NCI-H1694 treated with DMSO at 0.1 percent for 48 hours (cell line): ENCODE measurements at regions not wholly inside any gene's neighbourhood (a gene's known extent, or its start where the extent isn't known, plus 50 kb on each side); places are given as distances from the start of the nearest gene placed in this dataset.

Experiments
- DNase-seq: peaks from one replicate; lab custom pipeline; 2025; lab: John Stamatoyannopoulos, UW

GRCh38 chr2:121897335-121897970, 142.0 kb downstream of the TSN start:
- DNase-seq: peak; percentile 42

DNA sequence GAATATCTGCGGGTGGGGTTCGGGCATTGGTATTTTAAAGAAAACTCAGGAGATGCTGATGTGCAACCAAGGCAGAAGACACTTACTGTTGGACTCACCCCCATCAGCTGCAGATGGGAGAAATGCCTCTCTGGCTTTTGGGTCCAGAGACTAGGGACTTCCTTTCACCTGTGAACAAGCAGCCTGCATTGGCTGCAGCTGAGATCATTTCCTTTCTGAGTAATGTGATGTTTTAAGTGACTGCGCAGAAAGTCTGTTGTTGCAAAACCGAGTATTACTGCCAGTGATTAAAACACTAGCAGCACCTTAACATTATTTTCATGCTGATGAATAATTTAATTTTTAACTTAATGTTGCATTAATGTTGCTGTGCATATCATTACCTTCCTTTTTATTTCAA, 143.0 kb downstream of the TSN start:
- no peak for DNase-seq

GRCh38 chr2:121900391-121900790, 144.9 kb downstream of the TSN start:
- no peak for DNase-seq

DNA sequence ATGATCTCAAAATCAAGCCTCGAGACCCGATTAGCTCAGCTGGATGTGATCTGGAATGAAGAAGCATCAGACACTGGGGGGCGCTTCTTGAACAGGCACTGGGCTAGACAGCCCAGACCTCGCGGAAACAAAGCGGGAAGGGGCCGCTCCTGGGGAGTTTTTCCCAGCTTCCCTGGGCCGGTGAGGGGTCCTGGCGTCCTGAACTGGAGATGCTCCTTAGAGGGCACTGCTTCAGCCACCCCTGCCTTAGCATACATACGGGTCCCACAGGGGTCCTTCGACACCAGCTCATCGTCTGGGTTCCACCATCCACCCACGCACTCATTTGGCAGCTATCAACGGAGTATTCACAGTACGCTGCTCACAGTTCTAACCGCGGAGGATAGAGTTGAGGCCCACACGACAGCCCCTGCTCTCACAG, 146.7 kb downstream of the TSN start:
- DNase-seq: peak; percentile 83

GRCh38 chr2:121902616-121903015, 147.2 kb downstream of the TSN start:
- DNase-seq: no peak

DNA sequence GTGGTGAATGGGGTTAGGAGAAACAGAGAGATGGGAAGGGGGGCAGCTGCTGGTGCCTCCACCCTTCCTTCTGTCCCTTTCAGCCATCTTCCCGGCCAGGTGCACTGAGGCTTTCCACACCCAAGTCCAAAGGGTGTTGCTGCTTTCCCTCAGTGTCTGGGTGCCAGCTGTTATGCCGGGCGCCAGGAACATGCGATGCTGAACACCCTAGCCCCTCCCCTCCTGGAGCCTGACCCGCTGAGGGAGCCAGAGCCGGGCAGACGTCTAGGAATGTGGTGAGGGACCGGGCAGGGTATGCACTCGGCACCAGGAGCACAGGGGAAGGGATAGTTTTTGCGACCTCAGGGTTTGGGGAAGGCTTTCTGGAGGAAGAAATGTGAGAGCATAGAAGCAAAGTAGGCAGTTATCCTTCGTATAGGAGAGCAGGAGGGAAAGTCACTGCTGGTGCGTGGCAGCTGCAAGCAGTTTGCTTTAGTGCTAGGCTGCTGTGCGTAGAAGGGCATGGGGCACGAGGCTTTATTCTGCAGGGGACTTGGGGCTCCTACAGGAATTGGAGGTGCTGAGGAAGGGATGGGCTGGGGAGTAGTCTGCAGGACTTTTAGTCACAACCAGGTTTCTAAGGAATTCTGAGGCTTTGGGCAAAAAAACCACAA, 147.7 kb downstream of the TSN start:
- peak; percentile 60 for DNase-seq

DNA sequence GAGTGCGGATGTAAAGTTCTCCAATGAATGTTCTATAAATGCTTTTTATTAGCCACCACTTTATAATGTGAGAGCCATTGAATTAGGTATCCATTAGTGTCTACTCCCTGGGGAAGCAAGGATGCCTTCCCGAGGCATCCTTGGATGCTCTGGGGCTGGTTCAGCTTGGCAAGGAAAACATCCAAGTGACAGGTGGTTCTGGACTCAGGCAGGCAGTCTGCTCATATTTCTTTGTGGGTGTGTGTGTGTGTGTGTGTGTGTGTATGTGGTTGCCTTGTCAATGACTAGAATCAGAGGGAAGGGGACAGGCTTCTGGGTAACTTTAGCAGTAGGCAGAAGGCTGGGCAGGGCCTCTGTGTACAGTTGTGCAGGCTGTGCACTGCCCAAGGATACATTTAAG, 149.2 kb downstream of the TSN start:
- DNase-seq: peak; percentile 48

DNA sequence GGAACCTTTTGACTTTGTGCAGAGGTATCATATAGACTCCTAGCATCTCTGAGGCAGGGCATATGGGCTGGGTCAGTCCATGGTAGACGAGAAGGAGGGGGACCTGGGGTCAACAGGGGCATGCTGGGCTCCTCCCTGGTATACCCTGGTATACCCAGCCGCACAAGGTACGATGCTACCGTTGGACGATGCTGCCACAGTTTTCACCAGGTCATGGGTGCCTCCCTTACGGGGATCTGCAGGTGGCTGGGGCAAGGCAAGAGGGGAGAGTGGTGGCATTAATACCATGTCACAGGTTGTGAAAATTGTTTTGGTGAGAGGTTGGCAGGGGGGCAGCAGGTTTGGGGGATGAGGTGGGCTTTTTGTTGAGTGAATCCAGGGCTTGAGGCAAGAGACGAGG, 149.8 kb downstream of the TSN start:
- no peak for DNase-seq

DNA sequence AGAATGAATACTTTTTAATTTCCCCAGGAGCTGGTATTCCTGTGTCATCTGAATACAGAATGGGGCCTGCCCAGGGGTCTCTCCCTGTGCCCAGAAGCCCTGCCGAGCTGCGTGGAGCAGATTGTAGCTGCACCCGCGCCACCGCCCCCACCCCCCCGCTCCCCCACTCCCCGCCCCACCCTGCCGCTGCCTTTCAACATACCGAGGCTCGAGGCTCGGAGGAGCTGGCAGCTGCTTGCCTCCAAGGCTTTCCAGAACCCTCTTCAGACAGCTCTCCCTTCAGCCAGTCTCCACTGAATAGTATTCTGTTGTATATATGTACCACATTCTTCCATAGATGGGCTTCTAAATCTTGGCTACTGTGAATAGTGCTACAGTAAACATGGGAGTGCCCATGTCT, 150.7 kb downstream of the TSN start:
- no peak for DNase-seq

- DNase-seq: peak; percentile 91
Observed at GRCh38 chr2:121907928-121908327, 152.5 kb downstream of the TSN start.

- DNase-seq: no peak
Observed at GRCh38 chr2:121910139-121910538, 154.7 kb downstream of the TSN start.

GRCh38 chr2:121911036-121911435, 155.6 kb downstream of the TSN start:
- DNase-seq: no peak

- DNase-seq: no peak
Observed at GRCh38 chr2:121917143-121917542, 161.7 kb downstream of the TSN start.

GRCh38 chr2:121918231-121918630, 162.8 kb downstream of the TSN start:
- no peak for DNase-seq

GRCh38 chr2:121919803-121920202, 164.4 kb downstream of the TSN start:
- DNase-seq: no peak

DNA sequence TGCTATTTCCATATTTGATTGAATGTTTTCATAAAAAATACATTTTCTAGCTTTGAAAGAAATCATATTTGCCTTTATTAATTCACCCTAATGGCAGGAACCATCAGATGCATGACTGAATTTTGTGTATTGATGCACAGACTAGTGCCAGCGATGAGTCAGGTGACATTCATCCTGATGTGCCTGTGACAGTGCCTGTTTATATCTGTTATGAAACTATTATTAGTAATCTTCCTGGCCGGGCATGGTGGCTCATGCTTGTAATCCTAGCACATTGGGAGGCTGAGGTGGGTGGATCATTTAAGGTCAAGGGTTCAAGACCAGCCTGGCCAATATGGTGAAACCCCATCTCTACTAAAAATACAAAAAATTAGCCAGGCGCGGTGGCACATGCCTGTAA, 170.0 kb downstream of the TSN start:
- DNase-seq: no peak

DNA sequence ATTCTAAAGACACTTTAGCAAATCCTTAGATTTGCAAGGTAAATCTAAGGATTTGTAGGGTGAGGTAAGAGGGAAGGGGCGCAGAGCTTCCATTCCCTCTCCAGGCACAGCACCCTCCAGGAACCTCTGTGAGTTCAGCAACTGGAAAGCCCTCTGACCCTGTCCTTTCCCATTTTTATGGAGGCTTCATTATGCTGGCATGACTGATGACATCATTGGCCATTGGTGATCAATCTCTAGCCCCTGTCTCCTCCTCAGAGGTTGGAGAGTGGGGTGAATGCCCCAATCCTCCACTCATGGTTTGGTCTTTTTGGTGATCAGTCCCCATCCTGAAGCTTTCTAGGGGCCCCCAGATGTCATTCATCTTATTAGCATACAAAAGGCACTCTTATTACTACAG, 187.8 kb downstream of the TSN start:
- DNase-seq: no peak

GRCh38 chr2:121944072-121944831, 188.8 kb downstream of the TSN start:
- no peak for DNase-seq

DNA sequence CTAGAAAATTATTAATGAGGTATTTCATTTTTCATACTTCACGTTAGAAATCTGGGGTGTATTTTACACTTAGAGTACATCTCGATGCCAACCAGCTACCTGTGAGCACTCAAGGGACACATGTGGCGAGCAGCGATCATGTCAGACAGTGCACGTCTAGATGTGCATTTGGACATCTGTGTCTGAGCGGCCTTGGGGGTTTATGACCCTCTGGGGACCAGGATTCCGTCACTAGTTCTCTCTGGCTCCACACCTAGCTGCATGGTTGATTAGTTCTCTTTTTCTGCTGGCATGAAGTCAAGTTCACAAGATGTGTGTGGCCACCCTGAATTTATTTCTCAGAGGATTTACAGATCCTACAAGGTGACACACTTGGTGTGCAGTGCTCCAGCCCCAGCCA, 192.2 kb downstream of the TSN start:
- DNase-seq: no peak

DNA sequence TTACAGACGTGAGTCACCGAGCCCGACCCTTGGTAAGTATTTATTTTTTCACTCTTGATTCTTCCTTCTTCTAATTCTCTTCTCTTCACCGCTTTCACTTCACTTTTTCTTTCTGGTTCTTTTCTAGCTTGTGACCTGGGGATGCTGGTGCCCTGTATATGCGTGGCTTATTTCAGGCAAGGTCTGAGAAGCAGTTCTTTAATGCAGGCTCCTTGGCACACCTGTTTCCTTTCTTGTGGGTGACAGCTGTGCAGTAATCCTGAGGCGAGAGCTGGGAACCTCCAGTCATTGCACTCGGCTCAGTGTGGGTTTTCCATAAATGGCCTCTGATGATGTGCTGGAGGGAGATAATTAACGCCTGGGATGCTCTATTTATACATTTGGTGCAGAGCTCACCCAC, 193.8 kb downstream of the TSN start:
- DNase-seq: no peak

DNA sequence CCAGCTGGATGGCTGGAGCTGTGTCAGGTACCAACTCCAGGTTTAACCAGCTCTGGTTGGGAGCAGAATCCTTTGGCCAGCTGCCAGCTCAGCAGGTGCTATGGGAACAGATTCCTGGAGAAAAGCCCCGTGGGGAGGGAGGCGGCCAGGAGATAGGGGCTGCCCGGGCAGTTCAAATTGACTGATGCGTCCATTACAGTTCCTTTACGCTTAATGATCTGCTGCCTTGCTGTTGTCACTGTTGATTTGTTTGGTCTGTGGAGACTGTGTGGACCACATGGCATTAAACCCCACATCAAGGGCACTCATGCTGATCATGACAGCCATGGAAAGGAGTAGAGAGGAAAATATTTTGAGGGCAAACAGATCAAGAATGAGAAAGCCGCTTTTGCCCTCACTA, 200.0 kb downstream of the TSN start:
- no peak for DNase-seq

GRCh38 chr2:121955872-121956271, 200.4 kb downstream of the TSN start:
- DNase-seq: no peak

DNA sequence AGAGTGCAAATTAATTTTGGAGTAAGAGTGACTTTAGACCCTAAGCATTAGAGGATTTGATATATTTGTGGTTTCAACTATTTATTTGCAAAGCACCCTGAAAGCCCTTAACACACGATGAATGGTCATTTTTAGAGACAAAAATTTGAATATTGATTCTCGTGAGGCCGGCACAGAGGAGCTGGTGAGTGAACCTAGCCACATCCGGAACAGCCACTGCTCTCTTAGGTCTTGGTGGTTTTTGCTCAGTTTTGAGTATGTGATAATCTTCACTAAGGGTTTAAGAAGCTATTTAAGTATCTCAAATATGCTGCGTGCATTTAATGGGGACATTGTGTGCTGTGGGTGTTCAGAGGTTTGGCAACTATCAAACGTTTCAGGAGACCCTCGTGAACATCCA, 204.8 kb downstream of the TSN start:
- DNase-seq: no peak
